OCI-LY7 (cell line): ENCODE measurements at regions not wholly inside any gene's neighbourhood (a gene's known extent, or its start where the extent isn't known, plus 50 kb on each side); places are given as distances from the start of the nearest gene placed in this dataset.

Source experiments
- EZH2phosphoT487 ChIP-seq: fragments of 200-600 bp; sonication (generic); IDR thresholded peaks from 2 replicates; pipeline ENCODE4 v1.6.1; 2018; ENCODE audit warnings: low read depth, borderline replicate concordance, mild to moderate bottlenecking, mixed run types, antibody characterized with exemption, low read length, moderate library complexity, mixed read lengths
- TF ChIP-seq, protein P1 (sequence below): fragments of 200-600 bp; sonication (generic); conservative IDR thresholded peaks from 2 replicates; pipeline ENCODE4 v1.5.1; 2014; ENCODE audit warnings: mild to moderate bottlenecking, antibody characterized with exemption, low read length, moderate library complexity, mixed read lengths

DNA sequence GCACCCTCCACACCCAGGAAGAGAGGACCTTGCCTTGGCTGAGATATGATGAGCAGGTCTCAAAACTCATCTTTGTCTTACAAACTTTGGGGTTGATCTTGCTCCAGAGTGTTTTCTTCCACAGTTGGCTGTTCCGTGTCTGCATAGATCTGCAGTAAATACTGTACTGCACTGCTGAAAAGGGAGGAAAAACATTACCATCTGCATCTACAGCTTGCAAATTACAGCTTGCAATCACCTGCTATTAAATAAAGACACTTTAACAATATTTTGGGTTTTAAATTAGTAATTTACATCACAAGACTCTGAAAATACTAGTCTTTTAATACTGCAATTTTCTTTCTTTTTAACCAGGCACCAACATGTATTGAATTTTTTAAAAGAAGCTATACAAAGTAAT, 499.5 kb downstream of the STIM2 start:
- no peak for TF ChIP-seq EZH2phosphoT487
- TF ChIP-seq, protein P1, sequence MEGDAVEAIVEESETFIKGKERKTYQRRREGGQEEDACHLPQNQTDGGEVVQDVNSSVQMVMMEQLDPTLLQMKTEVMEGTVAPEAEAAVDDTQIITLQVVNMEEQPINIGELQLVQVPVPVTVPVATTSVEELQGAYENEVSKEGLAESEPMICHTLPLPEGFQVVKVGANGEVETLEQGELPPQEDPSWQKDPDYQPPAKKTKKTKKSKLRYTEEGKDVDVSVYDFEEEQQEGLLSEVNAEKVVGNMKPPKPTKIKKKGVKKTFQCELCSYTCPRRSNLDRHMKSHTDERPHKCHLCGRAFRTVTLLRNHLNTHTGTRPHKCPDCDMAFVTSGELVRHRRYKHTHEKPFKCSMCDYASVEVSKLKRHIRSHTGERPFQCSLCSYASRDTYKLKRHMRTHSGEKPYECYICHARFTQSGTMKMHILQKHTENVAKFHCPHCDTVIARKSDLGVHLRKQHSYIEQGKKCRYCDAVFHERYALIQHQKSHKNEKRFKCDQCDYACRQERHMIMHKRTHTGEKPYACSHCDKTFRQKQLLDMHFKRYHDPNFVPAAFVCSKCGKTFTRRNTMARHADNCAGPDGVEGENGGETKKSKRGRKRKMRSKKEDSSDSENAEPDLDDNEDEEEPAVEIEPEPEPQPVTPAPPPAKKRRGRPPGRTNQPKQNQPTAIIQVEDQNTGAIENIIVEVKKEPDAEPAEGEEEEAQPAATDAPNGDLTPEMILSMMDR = no peak
